GM08714 (cell line): ENCODE measurements at regions not wholly inside any gene's neighbourhood (a gene's known extent, or its start where the extent isn't known, plus 50 kb on each side); places are given as distances from the start of the nearest gene placed in this dataset.

Experiments used
- H3K4me3 ChIP-seq: fragments of 200-500 bp; sonication (Bioruptor generic); 2 replicates; pipeline ENCODE4 v1.5.1; 2014; ENCODE audit warnings: mild to moderate bottlenecking, low read length, inconsistent platforms
- ZNF274 ChIP-seq: IDR thresholded peaks from 2 replicates; pipeline ENCODE4 v1.6.1; 2012; ENCODE audit warnings: mild to moderate bottlenecking, low read depth, low read length

DNA sequence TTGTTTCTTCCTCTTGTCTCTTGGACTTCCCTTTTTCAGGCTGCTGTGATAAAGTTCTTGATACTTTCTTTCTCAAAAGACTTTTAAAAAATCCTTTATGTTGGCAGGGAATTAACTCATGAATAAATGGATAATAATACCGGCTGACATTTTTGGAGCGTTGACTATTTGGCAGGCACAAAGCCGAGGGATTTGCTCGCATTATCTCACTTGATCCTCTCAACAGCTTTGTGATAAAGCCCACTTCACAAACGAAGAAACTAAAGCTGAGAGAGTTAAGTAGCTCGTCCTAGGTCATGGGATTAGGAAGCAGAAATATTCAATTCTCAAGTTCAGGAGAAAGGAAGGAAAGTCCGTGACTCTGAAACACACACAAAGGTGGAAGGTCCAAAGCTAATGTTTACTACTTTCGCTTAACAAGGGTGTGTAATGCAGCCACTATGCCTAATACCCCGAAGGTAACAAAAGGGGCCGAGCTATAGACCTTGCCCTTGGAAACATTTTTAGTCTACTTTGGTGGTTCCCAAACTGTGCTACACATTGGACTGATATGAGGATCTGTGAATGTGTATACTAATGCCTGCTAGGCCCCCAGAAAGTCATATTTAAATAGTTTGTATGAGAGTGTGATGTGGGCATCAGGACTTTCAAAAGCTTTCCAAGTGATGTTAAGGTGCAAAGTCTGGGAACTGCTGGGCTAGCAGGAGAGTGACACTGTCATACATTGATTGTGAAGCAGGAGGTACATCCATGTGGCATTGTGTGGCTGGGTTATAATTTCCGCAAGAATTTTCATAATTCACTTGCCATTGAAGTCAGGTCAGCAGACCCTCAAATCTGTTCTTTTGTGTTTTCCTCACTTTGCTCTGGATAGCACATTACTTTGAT is 508.4 kb downstream of the PLCL1 start:
- no peak overlapping the region for H3K4me3 ChIP-seq
- no peak for TF ChIP-seq ZNF274

DNA sequence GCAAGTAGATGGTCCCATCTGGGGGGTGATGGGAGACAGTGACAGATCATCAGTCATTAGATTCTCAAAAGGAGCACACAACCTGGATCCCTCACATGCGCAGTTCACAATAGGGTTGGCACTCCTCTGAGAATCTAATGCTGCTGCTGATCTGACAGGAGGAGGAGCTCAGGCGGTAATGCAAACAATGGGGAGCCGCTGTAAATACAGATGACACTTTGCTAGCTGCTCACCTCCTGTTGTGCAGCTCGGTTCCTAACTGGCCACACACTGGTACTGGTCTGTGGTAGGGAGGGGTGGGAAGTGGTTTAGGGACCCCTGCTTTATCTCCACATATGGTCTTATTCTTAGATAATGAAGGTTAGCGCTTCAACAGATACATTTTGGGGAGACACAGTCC is 506.6 kb downstream of the PLCL1 start:
- no peak for TF ChIP-seq ZNF274
- H3K4me3 ChIP-seq = no peak overlapping the region

DNA sequence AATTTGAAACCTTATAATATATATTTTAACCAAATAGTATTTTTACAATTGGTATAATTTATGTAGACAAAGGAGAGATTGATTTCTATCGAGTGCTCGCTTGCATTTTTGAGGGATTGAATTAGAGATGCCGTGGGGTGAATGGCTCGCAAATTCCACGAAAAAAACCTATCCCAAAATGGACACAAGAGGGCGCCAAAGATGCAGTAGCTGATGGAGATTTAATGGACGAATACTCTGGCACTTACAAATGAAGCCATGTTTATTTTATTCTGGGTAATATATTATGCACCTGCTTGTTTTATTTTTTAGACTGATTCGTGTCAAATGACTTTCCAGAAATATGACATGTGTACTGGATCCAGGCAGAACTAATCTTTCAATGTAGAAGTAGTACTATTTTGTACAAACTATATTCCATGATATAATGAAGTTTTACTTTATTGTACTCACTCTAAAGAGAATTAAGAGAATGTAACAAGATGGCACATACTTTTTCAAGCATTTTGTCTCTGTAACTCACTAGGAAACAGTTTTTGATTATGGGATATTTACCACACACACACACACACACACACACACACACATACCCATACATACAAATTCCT is 505.4 kb downstream of the PLCL1 start:
- no peak overlapping the region for H3K4me3 ChIP-seq

DNA sequence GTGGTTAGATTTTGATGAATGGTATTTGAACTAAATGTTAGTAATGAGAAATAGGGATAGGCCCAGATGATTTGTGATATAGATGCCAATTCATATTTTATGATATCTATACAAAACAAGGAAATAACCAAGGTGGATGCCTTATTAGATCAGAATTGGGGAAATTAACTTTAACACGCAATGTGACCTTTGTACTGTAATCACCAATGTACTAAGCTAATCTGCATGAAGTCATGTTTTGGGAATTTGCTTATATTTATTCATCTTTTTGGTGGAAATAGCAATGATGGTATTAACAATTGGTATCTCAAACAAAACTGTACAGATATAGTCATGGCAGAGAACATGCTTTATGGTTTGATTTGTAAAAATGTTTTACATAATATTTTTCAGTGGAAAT is 504.7 kb downstream of the PLCL1 start:
- TF ChIP-seq ZNF274 = no peak
- H3K4me3 ChIP-seq = no peak overlapping the region

More for the DNA sequence above, 505.4 kb downstream of the PLCL1 start:
- TF ChIP-seq ZNF274 = no peak

DNA sequence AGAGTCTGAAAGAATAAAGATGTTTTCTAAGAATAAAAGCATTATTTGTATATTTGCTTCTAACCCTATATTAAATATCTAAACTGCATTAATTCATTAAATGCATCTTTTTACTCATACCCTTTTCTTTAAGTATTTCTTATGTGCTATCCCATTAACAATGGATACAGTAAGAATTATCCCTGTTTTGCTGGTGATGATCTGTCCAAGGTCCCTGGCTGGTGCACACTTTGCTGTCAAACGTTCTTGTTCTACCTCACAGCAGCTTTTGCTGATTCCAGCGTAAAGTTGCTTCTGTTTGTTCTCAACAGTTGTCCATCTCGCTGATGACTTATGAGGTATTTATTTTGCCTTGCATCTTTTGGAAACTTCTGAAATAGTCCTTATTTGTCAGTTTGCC is 504.0 kb downstream of the PLCL1 start:
- H3K4me3 ChIP-seq = no peak overlapping the region
- TF ChIP-seq ZNF274 = no peak

DNA sequence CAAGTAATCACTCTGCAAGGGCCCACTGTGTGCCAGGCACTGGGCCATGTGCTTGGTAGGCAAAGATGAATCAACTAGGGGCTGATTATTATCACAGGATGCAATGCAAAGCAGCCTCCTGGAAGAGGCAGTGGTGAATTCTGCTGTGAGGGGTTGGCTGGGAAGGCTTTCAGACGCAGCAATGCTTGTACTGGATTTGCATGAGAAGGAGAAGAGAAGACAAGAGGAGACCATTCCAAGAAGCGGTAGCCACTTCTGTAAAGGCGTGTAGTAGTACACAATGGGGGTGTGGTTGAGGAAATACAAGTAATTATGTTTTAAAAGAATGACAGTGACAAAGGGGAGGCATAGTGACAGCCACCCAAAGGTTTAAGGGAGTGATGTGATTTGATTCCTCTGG is 502.7 kb downstream of the PLCL1 start:
- TF ChIP-seq ZNF274 = no peak
- no peak overlapping the region for H3K4me3 ChIP-seq

DNA sequence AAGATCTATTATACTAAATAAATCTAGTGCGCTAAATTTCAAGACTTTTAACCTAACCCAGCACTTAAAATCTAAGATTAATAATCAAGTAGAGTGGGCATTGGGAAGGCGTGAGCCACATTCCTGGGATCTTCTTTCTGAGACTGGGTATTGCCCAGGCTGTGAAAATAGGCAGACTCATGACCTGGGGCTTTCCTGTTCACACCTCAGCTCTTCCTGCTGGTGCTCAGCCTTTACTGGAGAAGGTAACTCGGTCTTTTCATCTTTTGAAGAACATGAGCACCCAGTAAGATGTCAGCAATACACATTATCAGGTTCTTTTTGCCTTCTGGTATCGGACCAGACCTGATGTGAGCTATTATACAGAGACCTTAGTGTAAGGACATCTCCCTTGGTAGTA is 500.5 kb downstream of the PLCL1 start:
- H3K4me3 ChIP-seq = no peak overlapping the region
- no peak for TF ChIP-seq ZNF274

DNA sequence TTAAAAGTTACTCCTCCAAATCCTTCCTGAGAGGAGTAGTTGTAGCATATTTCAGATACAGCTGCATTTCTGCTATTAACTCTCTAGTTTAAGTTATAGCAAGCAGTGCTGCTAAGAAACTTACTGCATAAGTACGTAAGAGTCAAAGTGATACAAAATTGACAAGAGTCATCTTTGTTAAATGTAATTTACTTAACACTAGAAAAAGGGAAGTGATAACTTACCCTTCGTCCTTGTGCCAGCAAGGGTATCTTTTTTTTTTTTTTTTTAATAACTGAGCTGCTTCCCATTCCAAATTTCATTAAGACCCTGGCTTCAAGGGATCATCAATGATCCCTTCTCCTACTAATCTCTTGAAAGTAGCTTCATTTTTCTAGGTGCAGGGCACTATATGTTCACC is 493.0 kb downstream of the PLCL1 start:
- TF ChIP-seq ZNF274 = no peak
- H3K4me3 ChIP-seq = no peak overlapping the region

DNA sequence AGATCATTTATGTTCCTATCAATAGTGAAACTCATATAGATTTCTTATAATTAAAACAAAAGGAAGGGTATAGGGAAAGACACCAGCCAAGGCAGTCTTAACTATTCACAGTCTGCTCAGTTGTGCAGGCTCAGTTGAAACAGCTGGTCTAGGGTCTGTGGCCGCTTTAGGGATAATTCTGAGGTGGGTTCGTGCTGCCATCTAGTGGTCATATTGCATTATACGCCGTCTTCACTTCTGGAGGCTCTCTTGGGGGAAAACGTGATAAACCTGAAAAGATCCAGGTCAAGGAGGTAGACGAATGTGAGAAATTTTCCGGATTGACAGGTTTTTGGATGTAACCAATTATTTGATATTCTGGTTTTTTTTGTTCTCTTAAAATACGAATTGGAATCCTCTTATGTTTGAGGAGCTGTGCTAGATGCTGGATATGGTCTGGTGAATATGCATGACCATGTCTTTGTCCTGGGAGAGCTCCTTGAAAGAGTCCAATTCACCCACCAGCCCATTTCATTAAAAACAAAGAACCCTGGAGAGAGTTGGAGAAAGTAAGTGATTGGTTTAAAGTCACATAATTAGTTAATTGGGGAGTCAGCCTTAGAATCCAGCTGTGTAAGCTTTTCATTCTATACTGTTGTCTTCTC is 492.4 kb downstream of the PLCL1 start:
- no peak overlapping the region for H3K4me3 ChIP-seq
- TF ChIP-seq ZNF274 = no peak

DNA sequence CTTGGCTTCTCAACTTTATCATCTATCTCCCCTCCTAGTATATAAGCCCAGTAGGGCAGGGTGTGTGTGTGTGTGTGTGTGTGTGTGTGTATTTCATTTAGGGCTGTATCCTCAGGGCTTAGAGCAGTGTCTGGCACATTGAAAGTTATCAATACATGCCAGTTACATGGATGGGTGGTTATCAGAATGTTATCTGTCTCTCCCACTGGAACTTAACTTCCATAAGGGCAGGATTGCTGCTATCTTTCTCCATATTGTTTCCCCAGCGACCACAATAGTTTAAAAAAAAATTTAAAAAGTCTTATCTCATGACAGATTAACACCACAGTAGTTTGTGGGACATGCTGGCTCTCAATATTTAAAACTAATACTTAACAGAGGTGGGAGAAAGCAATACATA is 488.9 kb downstream of the PLCL1 start:
- no peak overlapping the region for H3K4me3 ChIP-seq
- no peak for TF ChIP-seq ZNF274

DNA sequence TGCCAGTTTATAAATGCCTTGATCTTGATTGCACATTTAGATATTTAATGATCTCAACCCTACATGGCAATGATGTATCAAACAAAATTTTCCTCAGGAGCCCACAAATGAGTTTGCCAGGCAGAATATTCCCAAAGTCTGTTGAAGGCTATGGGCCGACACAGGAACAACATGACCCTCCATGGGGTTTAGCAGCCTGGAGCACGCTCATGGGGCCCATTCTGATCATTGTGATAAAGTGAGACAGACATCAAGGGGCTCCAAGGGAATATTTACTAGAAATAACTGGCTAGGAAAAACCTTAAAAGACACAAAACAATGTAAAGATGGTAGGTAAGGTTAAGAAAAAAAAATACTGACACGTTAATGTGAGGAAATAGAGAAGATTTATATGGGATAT is 485.4 kb downstream of the PLCL1 start:
- no peak for TF ChIP-seq ZNF274
- no peak overlapping the region for H3K4me3 ChIP-seq

DNA sequence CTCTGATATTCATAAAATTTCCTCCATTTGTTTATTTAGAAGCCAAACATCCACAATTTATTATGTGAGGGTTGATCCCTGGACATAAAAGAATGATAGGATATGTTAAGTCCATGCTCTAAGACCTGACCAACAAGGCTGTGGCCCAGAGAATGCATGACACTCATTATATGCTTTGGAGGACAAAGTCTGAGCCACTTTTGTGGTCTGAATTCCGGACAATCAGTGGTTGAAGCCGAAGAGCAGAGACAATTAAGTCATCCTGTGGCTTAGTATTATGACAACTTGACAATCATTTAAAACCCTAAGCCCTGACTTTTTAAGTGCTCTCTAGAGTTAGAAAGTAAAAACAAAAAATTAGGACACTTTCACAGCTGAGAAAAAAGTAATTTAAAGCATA is 483.3 kb downstream of the PLCL1 start:
- H3K4me3 ChIP-seq = no peak overlapping the region
- no peak for TF ChIP-seq ZNF274

DNA sequence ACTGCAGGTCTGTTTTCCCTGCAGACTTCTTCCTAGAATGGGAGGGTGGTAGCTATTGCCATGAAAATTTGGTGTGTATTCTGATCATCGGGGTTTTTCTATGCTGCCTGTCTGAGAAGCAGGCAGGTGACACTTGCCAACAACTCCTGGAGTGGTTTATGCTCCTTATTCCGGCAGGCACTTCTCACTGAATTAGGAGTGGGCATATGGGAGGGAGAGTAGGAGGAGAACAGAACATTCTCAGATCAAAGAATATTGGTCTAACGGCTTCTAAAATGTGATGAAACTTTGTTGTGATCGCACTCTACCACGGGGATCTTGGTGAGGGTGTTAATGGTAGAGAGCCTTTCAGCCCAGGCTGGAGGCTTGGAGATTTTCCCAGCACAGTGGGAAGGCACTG is 480.8 kb downstream of the PLCL1 start:
- no peak for TF ChIP-seq ZNF274
- no peak overlapping the region for H3K4me3 ChIP-seq

DNA sequence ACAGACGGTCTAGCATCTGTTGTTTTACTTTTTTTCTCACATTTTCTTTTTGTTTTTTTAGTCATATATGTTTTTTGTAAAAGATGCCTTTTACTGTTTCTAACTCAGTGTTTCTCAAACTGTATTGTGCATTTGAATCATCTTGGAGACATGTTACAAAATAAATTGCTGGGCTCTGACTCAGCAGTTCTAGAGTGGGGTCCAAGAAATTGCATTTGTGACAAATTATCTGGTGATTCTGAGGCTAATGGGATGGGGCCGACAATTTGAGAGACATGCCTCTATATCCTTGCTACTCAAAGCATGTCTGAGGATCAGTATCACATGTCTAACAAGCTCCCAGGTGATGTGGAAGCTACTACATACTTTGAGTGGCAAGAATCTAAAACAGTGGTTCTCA is 478.8 kb downstream of the PLCL1 start:
- H3K4me3 ChIP-seq = no peak overlapping the region
- TF ChIP-seq ZNF274 = no peak

DNA sequence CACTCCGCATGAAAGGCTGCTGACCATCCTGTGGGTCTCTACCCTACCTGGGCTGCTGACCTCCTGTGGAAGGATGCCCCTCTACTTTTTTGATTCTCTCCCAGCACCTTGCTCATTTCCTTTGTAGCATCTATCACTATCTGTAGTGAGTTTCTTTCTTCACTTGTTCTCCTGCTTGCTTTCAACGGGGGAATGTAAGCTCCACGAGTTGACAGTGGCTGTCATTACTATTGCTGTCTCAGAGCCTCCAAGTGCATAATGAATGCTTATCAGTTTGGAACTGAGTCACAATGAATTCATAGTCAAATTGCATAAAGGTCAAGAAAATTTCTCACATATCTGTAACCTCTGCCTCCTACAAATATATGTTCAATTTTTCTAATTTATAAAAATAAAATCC is 477.7 kb downstream of the PLCL1 start:
- no peak overlapping the region for H3K4me3 ChIP-seq
- no peak for TF ChIP-seq ZNF274
